Activated CD4-positive, alpha-beta T cell treated with anti-CD3 and anti-CD28 coated beads, Interleukin-10, Interleukin-2, amounts not matched to agents 100 ng/mL and 50 ng/mL, durations not matched to agents 16 hours and 8 hours (primary cell): ENCODE measurements at regions not wholly inside any gene's neighbourhood (a gene's known extent, or its start where the extent isn't known, plus 50 kb on each side); places are given as distances from the start of the nearest gene placed in this dataset.

Experiments used
- DNase-seq: peaks from one replicate; pipeline ENCODE4 v3.0.0-alpha.2; 2020

DNA sequence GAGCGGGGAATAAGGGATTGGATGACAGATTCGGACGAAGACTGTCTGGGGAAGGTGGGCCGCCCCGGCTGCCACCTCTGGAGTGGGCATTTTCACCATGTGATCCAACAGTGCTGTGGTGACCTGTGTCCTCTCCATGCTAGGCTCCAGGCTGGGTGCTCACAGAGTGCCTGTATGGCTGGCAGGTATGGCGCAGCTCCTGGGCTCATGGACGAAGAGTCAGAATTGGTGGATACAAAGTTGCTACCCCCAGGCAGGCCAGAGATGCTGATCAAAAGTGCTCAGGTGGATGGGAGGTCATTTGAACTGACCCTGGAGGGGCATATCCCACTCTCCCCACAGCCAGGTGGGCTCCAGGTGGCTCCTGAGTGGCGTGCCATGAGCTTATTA is 111.3 kb upstream of the UQCRFS1 start:
- no peak for DNase-seq

DNA sequence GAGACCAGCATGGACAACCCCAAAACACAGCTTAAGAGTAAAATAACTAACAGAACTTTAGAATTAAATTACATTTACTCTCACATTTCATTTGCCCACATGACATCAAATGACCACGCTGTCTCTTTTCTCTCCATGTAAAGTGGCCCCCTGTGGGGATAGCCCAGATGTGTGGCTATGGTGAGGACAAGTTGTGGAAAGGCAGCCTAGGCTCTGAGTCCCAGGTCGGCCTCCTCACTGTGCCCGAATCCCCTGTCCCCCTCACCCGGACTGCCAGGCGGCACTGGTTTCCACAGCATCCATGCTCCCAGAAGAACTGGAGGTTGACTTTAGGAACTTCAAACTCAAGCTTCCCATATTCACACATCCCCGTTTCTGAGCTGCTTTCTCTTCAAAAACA is 111.8 kb upstream of the UQCRFS1 start:
- DNase-seq = no peak

DNA sequence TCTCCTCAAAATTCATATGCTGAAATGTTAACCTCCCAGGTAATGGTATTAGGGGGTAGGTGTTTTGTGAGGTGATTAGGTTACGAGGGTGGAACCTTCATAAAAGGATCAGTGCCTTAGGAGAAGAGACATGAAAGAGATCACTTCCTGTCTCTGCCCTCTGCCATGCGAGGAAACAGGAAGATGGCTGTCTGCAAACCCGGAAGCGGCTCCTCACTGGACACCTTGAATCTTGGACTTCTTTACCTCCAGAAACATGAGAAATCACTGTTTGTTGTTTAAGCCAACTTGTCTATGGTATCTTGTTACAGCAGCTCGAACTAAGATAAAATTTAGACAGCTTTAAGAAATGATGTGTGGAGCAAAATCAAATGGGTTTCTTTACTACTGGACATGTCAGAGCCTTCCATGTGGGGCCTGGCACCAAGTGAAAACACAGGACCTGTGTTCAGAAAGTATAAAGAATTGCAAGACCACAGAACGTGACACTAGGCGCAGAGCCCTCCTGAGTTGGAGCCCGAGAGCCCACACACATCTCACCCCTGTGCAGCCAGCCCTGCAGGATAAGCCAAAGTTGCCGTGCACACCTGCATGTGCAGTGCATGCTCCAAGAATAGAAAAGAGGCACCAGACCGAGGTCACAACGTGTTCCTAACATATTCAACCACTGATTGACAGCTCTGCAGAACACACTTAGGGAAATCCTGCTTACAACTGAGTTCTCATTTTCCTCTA is 112.5 kb upstream of the UQCRFS1 start:
- DNase-seq = no peak

DNA sequence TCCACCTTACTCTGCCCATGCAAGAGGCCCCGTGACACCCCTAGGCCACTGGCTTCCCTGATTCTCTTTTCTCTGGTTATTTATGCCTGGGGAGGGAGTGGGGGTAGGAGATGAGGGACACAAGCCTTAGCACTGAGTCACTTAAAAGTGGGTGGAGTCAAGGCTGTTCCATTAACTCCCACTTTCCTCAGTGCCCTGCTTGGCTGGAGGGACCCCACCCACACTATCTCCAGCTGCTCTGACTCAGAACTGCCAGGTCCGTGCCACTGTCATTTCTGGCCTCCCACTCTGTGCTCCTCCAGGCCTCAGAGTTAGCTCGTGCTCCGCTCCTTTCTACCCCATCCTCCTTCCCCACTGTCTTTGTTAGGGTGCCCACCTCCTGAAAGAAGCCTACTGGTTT is 113.4 kb upstream of the UQCRFS1 start:
- no peak for DNase-seq

DNA sequence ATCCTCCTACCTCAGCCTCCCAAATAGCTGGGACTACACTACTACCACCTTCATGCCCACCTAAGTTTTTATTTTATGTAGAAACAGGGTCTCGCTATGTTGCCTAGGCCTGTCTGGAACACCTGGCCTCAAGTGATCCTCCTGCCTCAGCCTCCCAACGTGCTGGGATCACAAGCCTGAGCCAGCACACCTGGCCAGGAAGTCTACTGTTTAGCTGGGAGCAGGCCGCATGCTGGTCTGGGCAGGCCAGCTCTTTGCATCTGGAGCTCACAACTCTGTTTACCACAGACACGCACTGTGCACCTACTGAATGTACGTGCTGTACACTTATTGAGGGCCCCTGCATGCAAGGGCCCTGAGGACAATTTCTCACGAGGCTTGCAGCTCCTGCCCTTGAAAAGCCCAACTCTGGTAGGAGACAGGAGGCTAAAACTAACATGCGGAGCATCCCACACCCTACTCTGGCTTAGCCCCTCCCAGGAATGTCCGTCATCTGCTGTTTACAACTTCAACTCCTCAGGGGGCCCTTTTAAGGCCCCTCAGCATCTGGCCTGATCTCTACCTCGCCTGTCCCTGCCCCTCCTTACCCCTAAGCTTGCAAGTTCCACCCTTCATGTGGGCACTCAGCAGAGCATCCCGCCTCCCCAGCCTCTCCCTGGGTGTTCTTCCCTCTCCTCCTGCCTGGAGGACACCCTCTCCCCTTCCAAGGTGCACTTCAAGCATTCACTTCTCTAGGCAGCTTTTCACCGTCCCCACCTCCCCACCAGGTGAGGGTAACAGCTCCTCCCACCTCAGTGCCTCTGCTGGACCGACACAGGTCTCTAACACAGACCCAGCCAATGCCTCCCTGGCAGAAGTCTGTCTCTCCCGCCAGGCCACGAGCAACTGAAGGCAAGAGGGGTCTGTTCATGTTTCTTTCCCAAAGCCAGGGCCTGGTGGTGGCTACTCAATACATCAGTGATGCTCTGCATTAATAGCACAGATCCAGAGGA is 114.2 kb upstream of the UQCRFS1 start:
- DNase-seq = no peak

DNA sequence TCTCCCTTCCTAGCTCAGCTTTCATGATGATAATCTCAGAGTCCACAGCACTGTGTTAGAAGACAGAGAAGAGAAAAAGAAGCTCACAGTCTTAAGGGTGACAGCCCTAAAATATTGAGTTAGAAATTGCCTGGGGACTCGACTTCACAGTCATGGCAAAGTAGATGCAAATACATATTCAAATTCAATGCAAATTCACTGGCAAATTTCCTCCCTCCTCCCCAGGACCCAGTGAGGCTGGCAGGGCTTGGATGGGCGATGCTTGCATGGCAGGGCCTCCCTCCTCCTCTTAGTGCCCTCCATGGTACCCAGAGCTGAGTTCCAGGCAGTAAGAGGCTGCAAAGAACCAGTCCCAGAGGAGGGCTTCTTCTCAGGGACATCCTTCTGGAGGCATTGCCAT is 115.6 kb upstream of the UQCRFS1 start:
- no peak for DNase-seq

DNA sequence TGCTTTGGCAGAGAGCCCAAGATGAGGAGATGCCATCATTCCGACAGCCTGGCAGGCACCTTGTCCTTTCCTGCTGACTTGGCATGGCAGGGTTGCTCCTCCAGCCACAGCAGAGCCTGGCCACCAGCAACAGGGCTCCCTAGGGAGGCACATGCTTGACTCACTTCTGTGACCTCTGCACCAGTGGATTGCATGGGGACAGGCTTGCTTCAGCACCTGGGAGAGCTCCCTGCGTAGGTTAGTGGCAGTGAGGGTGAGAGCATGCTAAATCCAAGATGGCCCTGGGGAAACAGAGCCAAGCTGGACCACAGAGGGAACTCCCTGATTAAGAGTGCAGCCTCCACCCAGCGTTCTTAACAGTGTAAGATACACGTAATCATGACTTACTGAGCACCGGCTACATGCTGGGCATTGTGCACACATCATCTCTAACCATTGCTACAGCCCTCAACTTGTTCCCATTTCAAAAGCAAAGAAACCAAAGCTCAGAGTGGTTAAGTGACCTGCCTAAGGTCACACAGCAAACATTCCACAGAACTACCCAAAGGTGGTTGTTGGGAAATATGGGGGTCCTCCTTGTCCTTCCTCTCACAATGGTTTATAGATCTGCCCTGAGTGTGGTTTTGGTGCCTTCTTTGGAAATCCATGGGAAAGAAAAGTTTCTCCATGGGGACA is 116.6 kb upstream of the UQCRFS1 start:
- peak; percentile 5 for DNase-seq

DNA sequence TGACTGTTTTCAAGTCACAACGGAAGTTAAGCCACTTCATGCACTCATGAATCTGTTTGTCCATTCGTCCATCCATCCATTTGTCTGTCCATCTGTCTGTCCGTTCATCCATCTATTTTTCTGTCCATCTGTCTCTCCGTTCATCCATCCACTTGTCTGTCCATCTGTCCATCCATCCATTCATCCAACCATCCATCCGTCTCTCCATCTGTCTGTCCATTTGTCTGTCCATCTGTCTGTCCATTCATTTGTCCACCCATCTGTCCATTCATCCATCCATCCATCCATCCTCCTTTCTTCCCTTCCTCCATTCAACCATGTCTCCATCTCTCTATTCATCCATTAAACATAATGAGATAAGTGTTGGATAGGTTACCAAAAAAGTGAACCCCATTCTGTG is 123.5 kb upstream of the UQCRFS1 start:
- no peak for DNase-seq

DNA sequence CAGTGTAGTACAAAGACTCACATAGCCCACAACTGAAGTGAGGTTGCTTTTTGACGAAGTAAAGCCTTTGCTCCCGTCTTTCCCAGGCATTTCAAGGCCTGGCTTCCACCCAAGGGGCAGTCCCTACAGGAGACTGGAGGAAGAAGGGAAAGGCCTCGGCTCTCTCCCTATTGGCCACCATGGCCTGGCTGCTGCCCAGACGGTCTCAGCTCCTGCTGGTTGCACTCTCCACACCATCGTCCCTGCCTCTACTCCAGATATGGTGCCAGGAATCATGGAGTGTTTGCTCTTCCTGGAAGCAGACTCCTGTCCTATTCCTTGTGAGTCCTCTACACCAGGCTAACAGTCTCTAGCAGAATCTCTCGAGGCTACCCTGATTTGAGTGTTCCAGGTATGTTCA is 124.1 kb upstream of the UQCRFS1 start:
- DNase-seq = no peak

DNA sequence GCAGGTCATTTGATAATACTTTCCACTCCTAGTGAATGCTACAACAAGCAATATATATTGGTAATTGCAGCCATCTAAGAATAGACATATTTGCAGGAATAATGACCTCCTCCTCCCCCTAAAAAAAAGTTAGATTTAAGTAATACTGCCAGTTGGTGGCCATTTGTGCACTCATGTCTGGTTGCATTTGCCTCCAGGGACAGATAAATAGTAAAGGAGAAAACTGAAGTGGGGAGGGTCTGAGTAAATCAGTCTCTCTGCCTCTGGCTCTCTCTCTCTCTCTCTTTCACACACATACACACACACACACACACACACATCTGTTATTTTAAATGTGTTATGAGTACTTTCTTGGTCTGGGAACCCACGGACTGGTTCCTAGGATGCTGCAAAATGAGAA is 125.5 kb upstream of the UQCRFS1 start:
- no peak for DNase-seq

DNA sequence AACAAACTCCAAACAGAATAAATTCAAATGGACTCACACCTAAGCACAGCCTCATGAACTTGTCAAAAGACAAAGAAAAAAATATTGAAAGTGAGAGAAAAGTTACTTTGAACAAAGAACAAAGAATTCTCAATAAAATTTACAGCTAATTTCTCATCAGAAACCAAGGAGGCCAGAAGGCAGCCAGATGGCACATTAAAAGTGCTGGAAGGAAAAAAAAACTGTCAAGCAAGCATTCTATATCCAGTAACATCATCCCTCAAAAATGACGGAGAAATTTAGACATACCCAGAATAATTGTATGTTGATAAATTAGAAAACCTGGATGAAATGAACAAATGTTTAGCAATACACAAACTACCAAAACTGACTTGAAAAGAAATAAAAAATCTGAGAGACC is 129.8 kb upstream of the UQCRFS1 start:
- DNase-seq = no peak

DNA sequence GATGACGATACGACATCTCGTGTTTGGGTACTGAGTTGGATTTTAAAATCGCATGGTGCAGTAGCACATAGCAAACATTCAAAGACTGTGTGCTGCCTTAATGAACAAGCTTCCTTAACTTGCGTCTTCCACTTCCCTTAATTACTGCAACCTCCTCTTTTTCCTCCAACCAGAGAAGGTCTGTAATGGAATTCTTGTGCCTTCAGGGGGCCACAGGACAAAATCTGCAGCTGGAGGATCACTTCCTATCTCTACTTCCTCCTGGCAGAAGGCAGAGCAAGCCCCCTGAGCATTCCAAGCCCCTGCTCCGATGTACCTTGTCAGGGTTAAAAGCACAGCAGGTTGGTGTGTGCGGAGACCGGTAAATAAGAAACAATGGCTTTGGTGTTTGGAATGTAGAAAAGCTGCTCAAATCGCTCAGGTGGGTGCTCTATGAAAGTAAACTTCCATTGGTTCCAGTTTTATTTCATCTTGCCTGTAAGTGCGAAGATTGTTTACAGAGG is 151.3 kb upstream of the UQCRFS1 start:
- DNase-seq = no peak

DNA sequence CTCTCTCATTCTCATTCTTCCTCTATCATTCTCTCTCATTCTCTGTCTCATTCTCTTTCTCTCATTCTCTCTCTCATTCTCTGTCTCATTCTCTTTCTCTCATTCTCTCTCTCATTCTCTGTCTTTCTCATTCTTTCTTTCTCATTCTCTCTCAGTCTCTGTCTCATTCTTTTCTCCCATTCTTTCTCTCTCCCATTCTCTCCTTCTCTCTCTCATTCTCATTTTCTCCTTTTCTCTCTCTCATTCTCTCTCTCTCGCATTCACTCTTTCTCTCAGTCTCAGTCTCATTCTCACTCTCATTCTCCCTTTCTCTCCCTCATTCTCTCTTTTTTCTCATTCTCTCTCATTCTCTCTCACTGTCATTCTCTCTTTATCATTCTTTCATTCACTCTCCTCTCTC is 152.0 kb upstream of the UQCRFS1 start:
- DNase-seq = no peak

DNA sequence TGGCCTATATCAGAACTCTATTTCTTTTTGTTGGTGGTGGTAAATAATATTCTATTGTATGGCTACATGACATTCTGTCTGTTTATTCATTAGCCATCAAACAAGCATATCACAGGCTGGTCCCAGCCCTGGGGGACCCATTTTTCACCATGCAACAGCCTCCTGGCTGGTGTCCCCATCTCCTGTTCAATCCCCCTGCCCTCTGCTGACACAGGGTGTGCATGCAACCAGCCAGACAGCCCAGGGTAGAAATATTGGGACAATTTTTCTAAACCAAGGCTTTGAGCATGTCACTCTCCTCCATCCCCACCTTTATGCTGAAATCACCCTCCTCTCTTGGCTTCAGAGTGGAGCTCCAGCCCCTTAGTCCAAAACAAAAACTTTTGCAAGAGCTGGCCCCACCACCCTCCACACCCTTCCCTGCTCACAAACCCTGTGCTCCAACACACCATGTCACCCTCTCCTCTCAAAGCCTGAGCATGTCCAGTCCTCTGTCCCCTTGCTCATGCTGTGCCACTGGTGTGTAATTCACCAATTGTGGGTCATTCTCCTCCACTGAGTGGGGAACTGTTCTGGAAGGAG is 153.0 kb upstream of the UQCRFS1 start:
- DNase-seq = no peak

DNA sequence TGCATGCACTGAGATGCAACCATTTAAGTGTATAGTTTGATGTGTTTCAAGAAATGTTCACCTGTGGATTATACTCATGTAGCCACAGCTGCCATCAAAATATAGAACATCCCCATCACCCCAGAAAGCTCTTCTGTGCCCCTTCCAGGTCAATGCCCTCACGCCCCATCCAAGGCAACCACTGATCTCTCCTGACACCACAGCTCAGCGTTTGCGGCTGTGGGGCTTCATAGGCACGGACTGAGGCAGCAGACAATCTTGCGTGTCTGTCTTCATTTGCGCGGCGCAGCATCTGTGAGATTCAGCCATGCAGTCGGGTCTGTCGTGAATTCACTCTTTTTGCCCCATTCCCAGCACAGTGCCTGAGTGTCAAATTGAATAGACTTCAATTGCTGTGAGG is 153.8 kb upstream of the UQCRFS1 start:
- no peak for DNase-seq

DNA sequence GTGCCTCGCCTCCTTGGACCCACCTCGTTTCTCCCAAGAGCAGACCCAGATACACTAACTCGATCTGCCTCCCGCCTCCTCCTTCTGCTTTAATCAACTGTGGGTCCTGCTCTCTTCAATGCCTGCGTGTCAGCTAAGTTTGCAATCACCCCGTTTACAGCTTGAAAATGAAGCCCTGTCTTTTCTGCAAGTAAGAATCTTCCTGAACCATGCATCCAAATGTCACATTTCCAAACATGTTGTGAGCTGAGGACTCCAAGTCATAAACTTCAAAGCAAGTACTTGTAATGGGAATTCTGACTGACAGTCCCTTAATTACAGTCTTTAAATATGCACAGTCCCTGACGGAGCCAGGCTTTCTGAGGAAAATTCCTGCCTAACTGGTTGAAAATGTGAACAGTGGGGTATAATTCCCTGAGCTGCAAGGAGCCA is 154.9 kb upstream of the UQCRFS1 start:
- no peak for DNase-seq

DNA sequence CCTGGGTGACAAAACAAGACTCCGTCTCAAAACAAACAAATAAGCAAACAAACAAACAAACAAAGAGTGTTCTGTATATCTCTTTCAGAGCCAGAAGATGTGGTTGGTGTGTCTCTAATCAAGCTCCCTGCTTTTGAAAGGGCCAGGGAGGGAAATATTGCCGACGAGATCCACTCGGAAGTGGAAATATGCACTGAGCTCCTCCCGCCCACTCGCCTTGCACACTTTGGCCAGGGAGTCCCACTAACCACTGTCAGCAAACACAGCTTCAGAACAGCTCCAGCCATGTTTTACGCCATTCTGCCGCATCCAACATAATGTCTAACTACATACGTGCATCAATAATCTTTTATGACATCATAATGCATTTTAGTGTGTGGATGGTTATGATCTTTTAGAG is 155.5 kb upstream of the VSTM2B start:
- DNase-seq = no peak

DNA sequence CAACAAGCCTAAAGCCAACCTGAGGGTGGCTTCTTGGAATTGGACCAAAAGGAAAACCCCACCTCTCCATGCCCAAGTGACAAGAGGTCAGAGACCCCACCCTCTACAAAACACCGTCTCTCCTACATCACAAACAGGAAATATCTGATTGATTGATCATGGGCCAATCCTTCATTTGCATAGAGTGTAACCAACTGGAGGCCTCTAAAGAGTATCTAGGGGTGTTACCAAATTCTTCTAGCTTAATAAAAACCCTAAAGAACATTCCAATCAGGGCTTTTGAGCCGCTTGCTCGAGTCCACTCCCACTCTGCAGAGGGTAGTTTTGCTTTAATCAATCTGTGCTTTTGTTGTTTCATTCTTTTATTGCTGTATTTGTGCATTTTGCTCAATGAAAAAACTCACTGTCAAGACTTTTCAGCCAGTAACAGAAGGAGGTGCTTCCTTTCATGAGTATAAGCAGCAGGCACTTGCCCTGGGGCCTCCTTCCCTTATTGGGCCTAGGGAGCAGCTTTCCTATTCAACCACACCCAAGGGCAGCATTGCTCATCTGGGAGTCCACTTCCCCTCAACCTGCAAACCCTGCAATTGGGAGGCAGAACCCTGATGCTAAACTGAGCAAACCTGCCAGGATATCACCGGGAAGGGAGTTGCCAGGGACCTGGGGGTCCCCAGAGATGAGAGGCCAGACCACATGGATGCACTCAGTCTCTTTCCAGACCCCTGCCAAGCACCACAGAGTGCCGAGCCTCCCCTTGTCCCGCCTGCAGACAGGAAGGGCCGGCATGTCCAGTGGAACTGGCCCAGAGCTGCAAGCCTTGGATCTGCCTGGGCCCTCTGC is 154.3 kb upstream of the VSTM2B start:
- no peak for DNase-seq

DNA sequence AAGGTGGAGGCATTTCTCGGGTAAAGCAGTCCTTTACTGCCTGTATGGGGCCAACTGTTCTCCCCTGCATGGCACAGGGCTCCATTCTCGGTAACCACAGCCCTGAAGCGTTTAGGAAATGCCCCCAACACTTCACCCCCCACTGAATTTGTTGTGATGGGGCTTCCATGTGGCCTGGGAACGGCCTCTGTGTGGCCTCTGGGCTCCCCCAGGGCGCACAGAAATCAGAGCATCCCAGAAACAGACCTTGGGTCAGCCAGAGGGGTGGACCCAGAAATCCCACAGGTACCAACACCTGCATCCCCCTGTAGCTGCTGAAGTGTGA is 153.7 kb upstream of the VSTM2B start:
- DNase-seq = no peak

DNA sequence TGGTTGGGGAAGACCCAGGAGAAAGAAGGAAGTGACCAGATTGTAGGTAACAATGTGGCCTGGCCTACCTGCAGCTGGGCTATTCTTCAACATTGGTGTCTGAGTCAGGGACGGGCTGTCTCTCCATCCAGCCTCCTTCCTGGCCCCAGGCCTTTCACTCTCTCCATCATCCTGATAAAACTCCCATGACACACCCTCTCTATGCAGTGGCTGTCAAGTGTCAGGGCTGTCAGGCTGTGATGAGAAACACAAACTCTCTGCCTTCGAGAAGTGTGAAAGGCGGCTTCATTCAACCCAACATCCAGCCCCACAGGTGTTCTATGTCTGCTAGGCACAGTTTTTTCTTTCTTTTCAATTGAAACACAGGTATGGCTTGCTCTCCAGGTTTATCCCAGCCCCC is 153.3 kb upstream of the VSTM2B start:
- DNase-seq = no peak

DNA sequence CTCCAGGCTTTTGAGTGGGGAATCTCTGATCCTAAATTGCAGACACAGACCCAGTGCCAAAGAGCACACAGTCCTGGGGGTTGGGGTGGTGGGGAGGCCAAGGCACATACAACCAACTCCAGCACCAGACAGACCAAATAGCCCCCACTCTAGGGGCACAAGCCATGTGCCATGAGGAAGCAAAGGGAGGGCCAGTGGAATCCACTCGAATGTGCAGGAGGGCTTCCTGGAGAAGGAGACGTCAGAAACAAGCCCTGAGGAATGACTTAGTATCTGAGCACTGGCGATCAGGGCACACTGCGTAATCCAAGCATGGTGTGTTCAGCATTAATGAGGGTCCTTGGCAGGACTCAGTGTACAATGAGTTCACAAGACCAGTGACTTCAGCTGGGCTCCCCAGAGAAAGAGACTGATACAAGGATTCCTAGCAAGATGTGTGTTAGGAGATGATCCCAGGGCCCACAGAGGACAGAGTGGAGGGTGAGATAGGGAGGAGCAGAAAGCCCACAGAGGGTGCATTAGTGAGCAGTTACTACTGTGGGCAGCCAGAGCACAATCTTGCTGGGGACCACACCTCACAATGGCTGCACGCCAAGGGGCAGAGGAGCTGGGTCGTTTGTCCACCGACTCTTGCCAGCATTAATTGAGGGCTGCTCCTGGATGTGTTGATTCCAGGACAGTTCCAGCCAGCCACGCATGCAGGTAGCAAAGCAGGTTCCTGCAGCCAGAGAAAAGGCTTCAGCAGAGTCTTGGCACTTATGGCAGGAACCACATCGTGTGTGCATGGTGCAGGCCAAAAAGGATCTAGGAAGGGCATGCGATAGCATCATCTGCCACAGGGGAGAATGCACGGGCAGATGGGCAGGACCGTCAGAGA is 152.6 kb upstream of the VSTM2B start:
- no peak for DNase-seq
